H1 (cell line): ENCODE measurements at regions not wholly inside any gene's neighbourhood (a gene's known extent, or its start where the extent isn't known, plus 50 kb on each side); places are given as distances from the start of the nearest gene placed in this dataset.

Source experiments
- CTCF ChIA-PET: fragments of 300-600 bp; sonication (Branson Sonifier 250); formaldehyde crosslinking; loops from one replicate; lab custom pipeline; 2021; ENCODE audit not compliant: partially characterized antibody; lab: Charles Lee
- POLR2A ChIA-PET: fragments of 300-600 bp; sonication (Branson Sonifier 250); formaldehyde crosslinking; loops from one replicate; lab custom pipeline; 2021; ENCODE audit warnings: inconsistent platforms; ENCODE audit not compliant: partially characterized antibody; lab: Charles Lee
- DNase-seq, 2 experiments: peaks; one replicate each; pipeline versions ENCODE4 v3.0.0 to v3.0.0-alpha.2; 2010 to 2022; ENCODE audit warnings: low spot score in 2 of 2, low read depth in 1 of 2, mixed read lengths in 1 of 2
- FAIRE-seq: peaks from 2 replicates; lab custom pipeline; 2011; peaks lifted over from hg19 to GRCh38; lab: Jason Lieb, UNC
- H2AFZ ChIP-seq: 2 replicates; pipeline ENCODE4 v1.8.1; 2012; ENCODE audit warnings: low read length, inconsistent platforms
- H2AK5ac ChIP-seq: 2 replicates; pipeline ENCODE4 v1.6.1; 2013; ENCODE audit warnings: low read depth, low read length
- H2BK120ac ChIP-seq: replicated peaks from 2 replicates; pipeline ENCODE3; 2013; ENCODE audit warnings: low read depth, low read length, inconsistent platforms
- H2BK12ac ChIP-seq: 2 replicates; pipeline ENCODE4 v1.6.1; 2013; ENCODE audit warnings: low read depth, low read length
- H2BK15ac ChIP-seq: 2 replicates; pipeline ENCODE4 v1.6.1; 2013; ENCODE audit warnings: low read length
- H2BK20ac ChIP-seq: 2 replicates; pipeline ENCODE4 v1.6.1; 2013; ENCODE audit warnings: low read length
- H2BK5ac ChIP-seq: 2 replicates; pipeline ENCODE4 v1.6.1; 2013; ENCODE audit warnings: low read depth, low read length
- H3K14ac ChIP-seq: 2 replicates; pipeline ENCODE4 v1.6.1; 2013; ENCODE audit warnings: inconsistent platforms; ENCODE audit not compliant: insufficient read length
- H3K18ac ChIP-seq: 2 replicates; pipeline ENCODE4 v1.6.1; 2013; ENCODE audit warnings: low read length; ENCODE audit errors: extremely low read depth
- H3K23ac ChIP-seq: 2 replicates; pipeline ENCODE4 v1.6.1; 2013; ENCODE audit warnings: inconsistent platforms; ENCODE audit not compliant: insufficient read length
- H3K23me2 ChIP-seq: 2 replicates; pipeline ENCODE4 v1.6.1; 2013; ENCODE audit warnings: low read depth, low read length
- H3K27ac ChIP-seq: 2 replicates; pipeline ENCODE4 v1.6.1; 2011; ENCODE audit warnings: low read depth, low read length, inconsistent platforms
- H3K27me3 ChIP-seq, 4 experiments: replicated peaks in 1 of 4; 1 replicate in 1 of 4; 2 replicates in 3 of 4; pipeline versions ENCODE4 v1.6.1 to v1.8.1; 2011 to 2013; ENCODE audit warnings: low read length in 3 of 4, mild to moderate bottlenecking in 3 of 4, inconsistent platforms in 2 of 4, mixed read lengths in 2 of 4, moderate library complexity in 1 of 4; ENCODE audit not compliant: control insufficient read depth in 3 of 4, insufficient read depth in 3 of 4; ENCODE audit errors: extremely low read depth in 1 of 4
- H3K36me3 ChIP-seq, 4 experiments: 2 replicates each; pipeline versions ENCODE4 v1.6.1 to v1.8.1; 2011 to 2013; ENCODE audit warnings: mild to moderate bottlenecking in 4 of 4, low read length in 3 of 4, moderate library complexity in 2 of 4, control low read depth in 1 of 4, inconsistent platforms in 1 of 4; ENCODE audit not compliant: insufficient read depth in 4 of 4, control insufficient read depth in 2 of 4
- H3K4ac ChIP-seq: replicated peaks from 2 replicates; pipeline ENCODE3; 2013; ENCODE audit warnings: low read length, low read depth, mixed read lengths, inconsistent platforms; ENCODE audit not compliant: insufficient read length
- H3K4me1 ChIP-seq, 4 experiments: replicated peaks in 1 of 4; 1 replicate in 1 of 4; 2 replicates in 3 of 4; pipeline versions ENCODE4 v1.6.1 to v1.8.1; 2011 to 2013; ENCODE audit warnings: low read length in 3 of 4, inconsistent platforms in 2 of 4, mixed read lengths in 1 of 4; ENCODE audit not compliant: insufficient read depth in 4 of 4, control insufficient read depth in 3 of 4
- H3K4me2 ChIP-seq, 2 experiments: 2 replicates each; pipeline versions ENCODE4 v1.6.1 to v1.8.1; 2011 to 2013; ENCODE audit warnings: low read depth in 2 of 2, low read length in 2 of 2, control low read depth in 1 of 2, inconsistent platforms in 1 of 2, mild to moderate bottlenecking in 1 of 2; ENCODE audit not compliant: insufficient read depth in 1 of 2
- H3K4me3 ChIP-seq, 4 experiments: fragments of 200-600, 300-600 bp in 1 of 4; sonication (generic), shearing (Covaris generic), sonication (Bioruptor Twin) in 1 of 4; 2 replicates each; pipeline versions ENCODE4 v1.5.1 to v1.8.1; 2011 to 2016; ENCODE audit warnings: low read length in 4 of 4, low read depth in 3 of 4, control low read depth in 2 of 4, inconsistent platforms in 2 of 4, mild to moderate bottlenecking in 2 of 4, mixed read lengths in 1 of 4, moderate library complexity in 1 of 4; ENCODE audit not compliant: insufficient read depth in 2 of 4; ENCODE audit errors: extremely low read depth in 1 of 4
- H3K56ac ChIP-seq: replicated peaks from 2 replicates; pipeline ENCODE3; 2013; ENCODE audit warnings: low read depth, mild to moderate bottlenecking, mixed read lengths, low read length, inconsistent platforms; ENCODE audit not compliant: insufficient read length
- H3K79me1 ChIP-seq: 2 replicates; pipeline ENCODE4 v1.6.1; 2013; ENCODE audit warnings: low read depth, low read length, control low read depth
- H3K79me2 ChIP-seq, 2 experiments: 2 replicates each; pipeline versions ENCODE4 v1.6.1 to v1.8.1; 2012 to 2013; ENCODE audit warnings: low read length in 2 of 2, mild to moderate bottlenecking in 2 of 2, inconsistent platforms in 1 of 2; ENCODE audit not compliant: insufficient read depth in 2 of 2, control insufficient read depth in 1 of 2
- H3K9ac ChIP-seq, 4 experiments: replicated peaks in 1 of 4; 1 replicate in 1 of 4; 2 replicates in 3 of 4; pipeline versions ENCODE4 v1.6.1 to v1.8.1; 2011 to 2013; ENCODE audit warnings: low read depth in 3 of 4, low read length in 3 of 4, control low read depth in 2 of 4, mild to moderate bottlenecking in 2 of 4, moderate library complexity in 2 of 4, inconsistent platforms in 1 of 4; ENCODE audit errors: extremely low read depth in 1 of 4
- H3K9me3 ChIP-seq, 2 experiments: 2 replicates each; pipeline versions ENCODE4 v1.6.1 to v1.8.1; 2012 to 2013; ENCODE audit warnings: mild to moderate bottlenecking in 2 of 2, moderate library complexity in 2 of 2, control low read depth in 1 of 2, inconsistent platforms in 1 of 2, low read depth in 1 of 2, low read length in 1 of 2, mixed read lengths in 1 of 2; ENCODE audit not compliant: insufficient read depth in 2 of 2
- H4K20me1 ChIP-seq, 2 experiments: replicated peaks in 1 of 2; 2 replicates each; pipeline versions ENCODE3 to v1.8.1; 2011 to 2013; ENCODE audit warnings: inconsistent platforms in 2 of 2, low read length in 2 of 2, mild to moderate bottlenecking in 1 of 2; ENCODE audit not compliant: insufficient read depth in 2 of 2, control insufficient read depth in 1 of 2
- H4K5ac ChIP-seq: 2 replicates; pipeline ENCODE4 v1.6.1; 2013; ENCODE audit warnings: low read length, low read depth, mixed read lengths, inconsistent platforms; ENCODE audit not compliant: insufficient read length
- H4K8ac ChIP-seq: 2 replicates; pipeline ENCODE4 v1.8.0; 2013; ENCODE audit warnings: mild to moderate bottlenecking, moderate library complexity, low read length, inconsistent platforms; ENCODE audit not compliant: insufficient read depth; ENCODE audit errors: extremely low read depth
- H4K91ac ChIP-seq: replicated peaks from 2 replicates; pipeline ENCODE3; 2013; ENCODE audit warnings: low read length, mixed read lengths, inconsistent platforms; ENCODE audit not compliant: insufficient read length
- CBX5 ChIP-seq: fragments of 300-800, 300-1000 bp; sonication (generic); IDR thresholded peaks from 2 replicates; pipeline ENCODE4 v1.7.1; 2016; ENCODE audit warnings: antibody characterized with exemption, low read length, low read depth
- CTCF ChIP-seq, 3 experiments: IDR thresholded peaks; 1 replicate in 2 of 3; 2 replicates in 1 of 3; pipeline versions ENCODE4 v1.5.1 to v1.6.1; 2011; ENCODE audit warnings: low read length in 3 of 3, mild to moderate bottlenecking in 3 of 3, inconsistent platforms in 2 of 3, low read depth in 1 of 3, moderate library complexity in 1 of 3; ENCODE audit not compliant: insufficient read depth in 1 of 3; ENCODE audit errors: control extremely low read depth in 1 of 3
- JUND ChIP-seq: IDR thresholded peaks from 2 replicates; pipeline ENCODE4 v1.6.1; 2011; ENCODE audit warnings: mild to moderate bottlenecking, improper control_type of control experiment, low read length
- KDM1A ChIP-seq: fragments of 200-600, 300-600 bp; sonication (generic); IDR thresholded peaks from 2 replicates; pipeline ENCODE4 v1.7.1; 2016; ENCODE audit warnings: mild to moderate bottlenecking, low read length, borderline replicate concordance
- RAD21 ChIP-seq, 2 experiments: IDR thresholded peaks in 1 of 2; conservative IDR thresholded peaks in 1 of 2; 2 replicates each; pipeline ENCODE4 v1.6.1; 2011; ENCODE audit warnings: low read depth in 2 of 2, low read length in 2 of 2, improper control_type of control experiment in 1 of 2, inconsistent platforms in 1 of 2, mild to moderate bottlenecking in 1 of 2, moderate library complexity in 1 of 2
- RXRA ChIP-seq: IDR thresholded peaks from 2 replicates; pipeline ENCODE4 v1.6.1; 2011; ENCODE audit warnings: low read depth, mild to moderate bottlenecking, low read length, moderate library complexity; ENCODE audit not compliant: insufficient read depth
- SAP30 ChIP-seq: fragments of 300-600 bp; sonication (generic); IDR thresholded peaks from 2 replicates; pipeline ENCODE4 v1.7.1; 2012; ENCODE audit warnings: low read length, moderate library complexity, mild to moderate bottlenecking, inconsistent platforms; ENCODE audit not compliant: insufficient read depth, insufficient replicate concordance
- SIN3A ChIP-seq, 2 experiments: IDR thresholded peaks in 1 of 2; conservative IDR thresholded peaks in 1 of 2; 2 replicates each; pipeline ENCODE4 v1.6.1; 2011 to 2012; ENCODE audit warnings: low read length in 2 of 2, improper control_type of control experiment in 1 of 2, low read depth in 1 of 2, mild to moderate bottlenecking in 1 of 2
- SIX5 ChIP-seq: IDR thresholded peaks from 2 replicates; pipeline ENCODE4 v1.6.1; 2011; ENCODE audit warnings: mild to moderate bottlenecking, low read depth, low read length
- SP2 ChIP-seq: IDR thresholded peaks from 2 replicates; pipeline ENCODE4 v1.6.1; 2012; ENCODE audit warnings: mild to moderate bottlenecking, low read length, inconsistent platforms
- SRF ChIP-seq: IDR thresholded peaks from 2 replicates; pipeline ENCODE4 v1.6.1; 2011; ENCODE audit warnings: mild to moderate bottlenecking, low read depth, low read length, moderate library complexity
- TAF7 ChIP-seq: optimal IDR thresholded peaks from 2 replicates; pipeline ENCODE3; 2011; ENCODE audit warnings: low read depth, mild to moderate bottlenecking, inconsistent platforms, low read length, moderate library complexity, borderline replicate concordance
- WGBS, 2 experiments: shearing (Covaris generic) in 1 of 2; methylation state at CpG; one replicate each; pipeline versions ENCODE4 v1.1.6 to v1.1.7; 2013 to 2015; ENCODE audit warnings: low lambda C conversion rate in 2 of 2, mixed read lengths in 2 of 2, inconsistent platforms in 1 of 2, low coverage in 1 of 2, missing lambda C conversion rate in 1 of 2; ENCODE audit not compliant: insufficient replicate concordance in 2 of 2, insufficient coverage in 1 of 2, insufficient read length in 1 of 2; ENCODE audit errors: extremely low coverage in 1 of 2, missing lambda C conversion rate in 1 of 2; 5-methylcytosine and 5-hydroxymethylcytosine counted together

DNA sequence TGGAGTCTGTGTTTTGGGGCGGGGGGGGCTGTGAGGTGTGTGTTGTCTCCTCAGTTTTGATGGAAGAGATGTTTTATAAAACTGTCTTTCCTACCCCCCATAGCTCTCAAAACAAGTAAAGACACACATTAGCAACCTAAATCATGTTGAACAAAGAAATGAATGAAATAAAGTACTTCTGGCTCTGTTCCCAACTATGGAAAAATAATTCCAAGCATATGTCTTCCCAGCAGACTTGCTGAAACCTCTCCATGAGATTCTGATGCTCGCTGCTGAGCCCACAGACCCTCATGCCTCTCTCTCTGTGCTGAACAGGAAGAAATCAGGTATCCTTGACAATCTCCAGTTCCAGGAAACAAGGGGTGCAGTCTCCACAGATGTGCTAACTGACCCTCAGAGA, 226.7 kb upstream of the KLHL29 start:
- no peak overlapping the region for H2AFZ ChIP-seq
- no peak overlapping the region for H4K8ac ChIP-seq
- no peak overlapping the region for H3K18ac ChIP-seq
- H2BK120ac ChIP-seq = no peak overlapping the region
- no peak overlapping the region for H2BK20ac ChIP-seq
- no peaks in the 10 kb centered on the region for H3K36me3 ChIP-seq
- H2BK12ac ChIP-seq = no peak overlapping the region
- H3K27ac ChIP-seq = no peak overlapping the region
- no peak overlapping the region for H3K14ac ChIP-seq
- H2BK5ac ChIP-seq = no peak overlapping the region
- ChIA-PET POLR2A (no interaction called here), CTCF (interaction anchor here (0.9 kb wide), 1 partner anchor 157 kb away, joined by 3 read pairs; no protein-coding TSS in a partner anchor)
- no peaks in the 10 kb centered on the region for H4K20me1 ChIP-seq
- no peak overlapping the region for H3K4ac ChIP-seq
- no peaks in the 10 kb centered on the region for H3K23me2 ChIP-seq
- no peak overlapping the region for H2AK5ac ChIP-seq
- no peaks in the 10 kb centered on the region for H3K4me1 ChIP-seq
- no peak overlapping the region for H3K4me3 ChIP-seq
- H2BK15ac ChIP-seq = no peak overlapping the region
- no peak overlapping the region for H4K5ac ChIP-seq
- no peaks in the 10 kb centered on the region for H3K79me1 ChIP-seq
- 68% methylated on average over 2 of the region's 2 CpGs; no CpG with 5 or more reads in 1 of the 2 experiments for WGBS, 2 experiments
- no peak overlapping the region for H3K23ac ChIP-seq
- H3K56ac ChIP-seq = no peak overlapping the region
- H4K91ac ChIP-seq = no peak overlapping the region
- no peaks in the 10 kb centered on the region for H3K9me3 ChIP-seq
- H3K27me3 ChIP-seq = no peaks in the 10 kb centered on the region
- H3K79me2 ChIP-seq = no peaks in the 10 kb centered on the region
- no peak for FAIRE-seq
- DNase-seq = no peak
- H3K9ac ChIP-seq = no peak overlapping the region
- no peak overlapping the region for H3K4me2 ChIP-seq
- TF ChIP-seq RAD21 (IDR thresholded peaks at IDR 0.05 in 1 of 2, conservative IDR thresholded peaks at IDR 0.05 in 1 of 2; ENCODE audit: low read depth in 2 of 2, low read length in 2 of 2) = no peak
- no peak for TF ChIP-seq SIN3A (conservative IDR thresholded peaks at IDR 0.05 in 1 of 2, IDR thresholded peaks at IDR 0.05 in 1 of 2; ENCODE audit: low read depth in 1 of 2, low read length in 2 of 2)
- TF ChIP-seq CTCF (IDR thresholded peaks at IDR 0.05; ENCODE audit: control extremely low read depth in 1 of 3, insufficient read depth in 1 of 3, low read depth in 1 of 3, low read length in 3 of 3) = no peak
- no peak for TF ChIP-seq SIX5
- no peak for TF ChIP-seq KDM1A
- TF ChIP-seq JUND = no peak
- TF ChIP-seq SP2 = no peak
- no peak for TF ChIP-seq CBX5
- TF ChIP-seq SAP30 = no peak
- no peak for TF ChIP-seq RXRA
- no peak for TF ChIP-seq TAF7
- no peak for TF ChIP-seq SRF
